Kidney (tissue), 13 donors: ENCODE measurements at regions not wholly inside any gene's neighbourhood (a gene's known extent, or its start where the extent isn't known, plus 50 kb on each side); places are given as distances from the start of the nearest gene placed in this dataset.

ENCODE experiments used
- DNase-seq, 5 donors: peaks; one replicate each; pipeline ENCODE4 v3.0.0-alpha.2; 2013 to 2020
- FAIRE-seq: peaks from 2 replicates; lab custom pipeline; 2012; peaks lifted over from hg19 to GRCh38; lab: Jason Lieb, UNC
- H3K27ac ChIP-seq, 2 donors: one replicate each; pipeline ENCODE4 v1.7.0; 2013; ENCODE audit warnings: low read depth in 2 of 2, low read length in 2 of 2, inconsistent platforms in 1 of 2
- H3K27me3 ChIP-seq: one replicate; pipeline ENCODE4 v1.7.1; 2013; ENCODE audit warnings: low read length, inconsistent platforms; ENCODE audit not compliant: control insufficient read depth, insufficient read depth
- H3K36me3 ChIP-seq, 3 donors: one replicate each; pipeline versions ENCODE4 v1.7.0 to v1.7.1; 2013; ENCODE audit warnings: low read length in 3 of 3, control low read depth in 1 of 3, inconsistent platforms in 1 of 3; ENCODE audit not compliant: insufficient read depth in 3 of 3, control insufficient read depth in 2 of 3
- H3K4me1 ChIP-seq, 3 donors: one replicate each; pipeline versions ENCODE4 v1.7.0 to v1.7.1; 2013; ENCODE audit warnings: low read length in 3 of 3, inconsistent platforms in 1 of 3, low read depth in 1 of 3; ENCODE audit not compliant: control insufficient read depth in 2 of 3, insufficient read depth in 2 of 3
- H3K4me3 ChIP-seq, 3 donors: one replicate each; pipeline versions ENCODE4 v1.7.0 to v1.8.1; 2013; ENCODE audit warnings: low read length in 3 of 3, control low read depth in 1 of 3, inconsistent platforms in 1 of 3
- H3K9ac ChIP-seq, 3 donors: one replicate each; pipeline versions ENCODE4 v1.7.0 to v1.7.1; 2013; ENCODE audit warnings: low read length in 3 of 3, control low read depth in 1 of 3, inconsistent platforms in 1 of 3
- H3K9me3 ChIP-seq, 3 donors: one replicate each; pipeline versions ENCODE4 v1.7.0 to v1.7.1; 2013; ENCODE audit warnings: low read length in 3 of 3, control low read depth in 1 of 3, inconsistent platforms in 1 of 3; ENCODE audit not compliant: control insufficient read depth in 2 of 3, insufficient read depth in 1 of 3
- CTCF ChIP-seq: IDR thresholded peaks from 3 replicates; pipeline ENCODE4 v1.5.1; 2012; ENCODE audit warnings: mild to moderate bottlenecking, moderate library complexity, borderline replicate concordance; ENCODE audit not compliant: insufficient read depth; ENCODE audit errors: extremely low read depth
- intact Hi-C: fragments of 100-400 bp; cut with DNase I; formaldehyde crosslinking; loops from one replicate; pipeline ENCODE4 v1.11.1; 2022
- donor health status: control.
- donor health status: control.
- donor health status: control.
- donor health status: control.
- donor health status: control.
- donor health status: DM: yes; HTN: yes; CAD: no.
- donor health status: Normal renal cell carcinoma (clear cell type).

GRCh38 chrX:57984620-57985019 is 74.4 kb upstream of the ZXDA start:
- intact Hi-C loops = no loop called here
- no peaks in the 10 kb centered on the region for H3K27me3 ChIP-seq

GRCh38 chrX:57977992-57978391 is 67.7 kb upstream of the ZXDA start:
- Histone ChIP-seq H3K36me3 (no peaks in the 10 kb centered on the region), H3K4me3 (no peak overlapping the region), H3K9ac (no peak overlapping the region), H3K4me1 (no peaks in the 10 kb centered on the region), H3K27ac (no peak overlapping the region), H3K9me3 (no peaks in the 10 kb centered on the region), H3K27me3 (no peaks in the 10 kb centered on the region)
- no peak for TF ChIP-seq CTCF
- no peak for FAIRE-seq
- no peak for DNase-seq
- intact Hi-C loops = no loop called here

More at GRCh38 chrX:57984620-57985019, 74.4 kb upstream of the ZXDA start:
- FAIRE-seq (no peak), DNase-seq (no peak)
- Histone ChIP-seq H3K4me1 (no peaks in the 10 kb centered on the region), H3K36me3 (no peaks in the 10 kb centered on the region), H3K27ac (no peak overlapping the region), H3K9me3 (no peaks in the 10 kb centered on the region), H3K4me3 (no peak overlapping the region), H3K9ac (no peak overlapping the region)
- TF ChIP-seq CTCF = no peak

DNA sequence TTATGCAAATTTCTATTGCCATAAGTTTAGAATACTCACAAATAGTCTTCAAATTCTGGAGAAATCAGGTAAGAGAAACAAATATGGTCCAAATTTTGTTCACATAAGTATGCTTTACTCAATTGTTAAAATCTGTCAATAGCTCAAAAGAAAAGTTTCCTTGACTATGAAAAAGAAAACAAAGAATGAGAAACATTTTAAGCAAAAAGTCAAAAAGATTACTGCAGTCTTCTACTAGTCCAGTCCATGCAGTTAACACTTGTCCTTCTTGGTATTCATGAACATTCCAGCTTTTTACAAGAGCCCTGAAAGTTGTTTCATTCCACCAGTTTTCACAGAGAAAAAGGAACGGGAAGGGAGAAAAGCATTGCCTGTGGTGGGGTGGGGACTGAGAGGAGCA is 54.7 kb upstream of the ZXDA start:
- Histone ChIP-seq H3K36me3 (no peaks in the 10 kb centered on the region), H3K4me1 (no peaks in the 10 kb centered on the region), H3K9ac (no peak overlapping the region), H3K4me3 (no peak overlapping the region), H3K9me3 (no peaks in the 10 kb centered on the region), H3K27me3 (no peaks in the 10 kb centered on the region), H3K27ac (no peak overlapping the region)
- TF ChIP-seq CTCF = no peak
- DNase-seq = no peak
- no peak for FAIRE-seq
- intact Hi-C loops = no loop called here
